HL-60 (cell line): ENCODE measurements at regions not wholly inside any gene's neighbourhood (a gene's known extent, or its start where the extent isn't known, plus 50 kb on each side); places are given as distances from the start of the nearest gene placed in this dataset.
"Not testable (repeated sequence)": the region's sequence is repeated elsewhere in the genome, so short reads cannot be mapped to it uniquely, and the experiment has no call there.

ENCODE experiments used
- DNase-seq, 2 experiments: peaks; one replicate each; pipeline ENCODE4 v3.0.0-alpha.2; 2010 to 2020; ENCODE audit warnings: low read depth in 1 of 2, low spot score in 1 of 2
- H3K27ac ChIP-seq: fragments of 250-450 bp; sonication (Bioruptor Pico); replicated peaks from 2 replicates; pipeline ENCODE4 v1.5.1; 2020; ENCODE audit warnings: mild to moderate bottlenecking, moderate library complexity
- H3K27me3 ChIP-seq: fragments of 250-450 bp; sonication (Bioruptor Pico); 2 replicates; pipeline ENCODE4 v1.5.1; 2021; ENCODE audit warnings: mild to moderate bottlenecking, moderate library complexity; ENCODE audit not compliant: insufficient read depth, poor library complexity, severe bottlenecking
- H3K4me3 ChIP-seq: replicated peaks from 2 replicates; pipeline ENCODE4 v1.5.1; 2011; ENCODE audit warnings: mild to moderate bottlenecking, control low read depth, low read length; ENCODE audit not compliant: insufficient read depth
- CTCF ChIP-seq: IDR thresholded peaks from one replicate; pipeline ENCODE4 v1.5.1; 2011; ENCODE audit warnings: low read length, control low read depth, inconsistent platforms; ENCODE audit not compliant: insufficient read depth
- GABPA ChIP-seq: IDR thresholded peaks from 2 replicates; pipeline ENCODE4 v1.6.1; 2012; ENCODE audit warnings: low read depth
- POLR2AphosphoS5 ChIP-seq: IDR thresholded peaks from 2 replicates; pipeline ENCODE4 v1.6.1; 2012; ENCODE audit warnings: low read depth
- REST ChIP-seq: IDR thresholded peaks from 2 replicates; pipeline ENCODE4 v1.6.1; 2012; ENCODE audit warnings: low read depth; ENCODE audit not compliant: insufficient replicate concordance
- SPI1 ChIP-seq: IDR thresholded peaks from 2 replicates; pipeline ENCODE4 v1.6.1; 2012; ENCODE audit warnings: low read depth, mild to moderate bottlenecking, borderline replicate concordance

- H3K27ac ChIP-seq = no peak overlapping the region
Observed at GRCh38 chr4:177190995-177191580, 118.6 kb upstream of the NEIL3 start.

GRCh38 chr4:177191586-177191985, 118.1 kb upstream of the NEIL3 start:
- no peak for DNase-seq
- no peak overlapping the region for H3K27ac ChIP-seq
- TF ChIP-seq CTCF (no peak), GABPA (no peak), REST (no peak), POLR2AphosphoS5 (no peak), SPI1 (no peak)

More at GRCh38 chr4:177190995-177191580, 118.6 kb upstream of the NEIL3 start:
- no peak for TF ChIP-seq GABPA
- no peak for TF ChIP-seq REST
- TF ChIP-seq POLR2AphosphoS5 = no peak
- no peak for TF ChIP-seq CTCF
- no peak for TF ChIP-seq SPI1
- no peak overlapping the region for H3K4me3 ChIP-seq
- no peak for DNase-seq
- no peaks in the 10 kb centered on the region for H3K27me3 ChIP-seq

GRCh38 chr4:177191991-177192390, 117.7 kb upstream of the NEIL3 start:
- DNase-seq = no peak
- no peak for TF ChIP-seq POLR2AphosphoS5
- no peak for TF ChIP-seq REST
- no peak for TF ChIP-seq GABPA
- no peak for TF ChIP-seq CTCF
- no peak for TF ChIP-seq SPI1
- Histone ChIP-seq H3K4me3 (no peak overlapping the region), H3K27me3 (no peaks in the 10 kb centered on the region), H3K27ac (no peak overlapping the region)

More at GRCh38 chr4:177191586-177191985, 118.1 kb upstream of the NEIL3 start:
- no peaks in the 10 kb centered on the region for H3K27me3 ChIP-seq
- no peak overlapping the region for H3K4me3 ChIP-seq

- H3K27ac ChIP-seq, H3K4me3 ChIP-seq, DNase-seq, H3K27me3 ChIP-seq: not testable (repeated sequence)
Observed at GRCh38 chr4:177193024-177193715, 116.5 kb upstream of the NEIL3 start.
